NT2/D1 (cell line): ENCODE measurements at regions not wholly inside any gene's neighbourhood (a gene's known extent, or its start where the extent isn't known, plus 50 kb on each side); places are given as distances from the start of the nearest gene placed in this dataset.

ENCODE experiments used
- DNase-seq: peaks from one replicate; pipeline ENCODE4 v3.0.0-alpha.2; 2011; ENCODE audit warnings: low read depth, low spot score
- H3K27me3 ChIP-seq: 2 replicates; pipeline ENCODE4 v1.6.0; 2011; ENCODE audit warnings: mild to moderate bottlenecking; ENCODE audit not compliant: insufficient read length, insufficient read depth
- H3K36me3 ChIP-seq: 2 replicates; pipeline ENCODE4 v1.6.1; 2011; ENCODE audit warnings: mild to moderate bottlenecking, low read length, mixed read lengths; ENCODE audit not compliant: insufficient read depth, insufficient read length
- H3K4me1 ChIP-seq: 2 replicates; pipeline ENCODE4 v1.5.1; 2011; ENCODE audit not compliant: insufficient read depth, insufficient read length
- H3K4me3 ChIP-seq: 2 replicates; pipeline ENCODE4 v1.5.1; 2011; ENCODE audit warnings: low read depth; ENCODE audit not compliant: insufficient read length
- H3K9ac ChIP-seq: 2 replicates; pipeline ENCODE4 v1.6.0; 2011; ENCODE audit warnings: low read depth; ENCODE audit not compliant: insufficient read length
- H3K9me3 ChIP-seq: 2 replicates; pipeline ENCODE4 v1.5.1; 2011; ENCODE audit warnings: mild to moderate bottlenecking, low read length; ENCODE audit not compliant: insufficient read depth
- SUZ12 ChIP-seq: IDR thresholded peaks from 2 replicates; pipeline ENCODE4 v1.6.1; 2011; ENCODE audit not compliant: insufficient read length, insufficient read depth; ENCODE audit errors: extremely low read depth
- YY1 ChIP-seq: IDR thresholded peaks from 2 replicates; pipeline ENCODE4 v1.6.1; 2011; ENCODE audit not compliant: insufficient read length, insufficient read depth
- ZNF274 ChIP-seq: IDR thresholded peaks from 2 replicates; pipeline ENCODE4 v1.6.1; 2011; ENCODE audit warnings: mild to moderate bottlenecking, low read depth, low read length

GRCh38 chr6:159099276-159099675 is 54.5 kb upstream of the TAGAP start:
- H3K27me3 ChIP-seq = no peaks in the 10 kb centered on the region
- H3K9me3 ChIP-seq = no peaks in the 10 kb centered on the region
- no peaks in the 10 kb centered on the region for H3K4me1 ChIP-seq
- H3K9ac ChIP-seq = no peak overlapping the region
- no peak overlapping the region for H3K4me3 ChIP-seq
- no peak for DNase-seq
- TF ChIP-seq YY1 (no peak), ZNF274 (no peak), SUZ12 (no peak)
- H3K36me3 ChIP-seq = no peaks in the 10 kb centered on the region

DNA sequence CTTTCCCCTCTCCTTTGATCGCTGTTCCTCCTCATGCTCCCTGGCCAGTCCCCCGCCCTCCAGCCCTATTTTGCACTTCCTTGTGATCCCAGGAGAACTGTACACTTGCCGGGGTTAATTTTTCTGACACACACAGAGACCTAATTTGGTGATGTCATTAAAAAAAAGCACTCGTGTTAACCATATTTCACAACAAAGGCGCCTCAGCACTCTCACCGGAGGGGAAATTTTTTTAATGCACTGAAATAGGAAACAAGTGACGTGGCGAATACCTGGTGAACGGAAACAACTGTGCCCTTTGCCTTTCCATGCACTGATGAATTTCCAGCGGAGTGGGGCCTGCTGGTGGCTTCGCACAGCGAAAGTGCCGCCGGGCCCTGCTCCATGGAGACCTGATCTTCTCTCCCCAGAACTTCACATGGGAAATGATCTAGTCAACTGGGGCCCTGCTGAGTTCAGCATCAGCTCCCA is 53.9 kb upstream of the TAGAP start:
- Histone ChIP-seq H3K9ac (no peak overlapping the region), H3K4me3 (no peak overlapping the region), H3K27me3 (no peaks in the 10 kb centered on the region), H3K9me3 (no peaks in the 10 kb centered on the region), H3K36me3 (no peaks in the 10 kb centered on the region), H3K4me1 (peaks cover 2% of the 10 kb centered on the region)
- TF ChIP-seq SUZ12 (no peak), ZNF274 (no peak), YY1 (no peak)
- no peak for DNase-seq

DNA sequence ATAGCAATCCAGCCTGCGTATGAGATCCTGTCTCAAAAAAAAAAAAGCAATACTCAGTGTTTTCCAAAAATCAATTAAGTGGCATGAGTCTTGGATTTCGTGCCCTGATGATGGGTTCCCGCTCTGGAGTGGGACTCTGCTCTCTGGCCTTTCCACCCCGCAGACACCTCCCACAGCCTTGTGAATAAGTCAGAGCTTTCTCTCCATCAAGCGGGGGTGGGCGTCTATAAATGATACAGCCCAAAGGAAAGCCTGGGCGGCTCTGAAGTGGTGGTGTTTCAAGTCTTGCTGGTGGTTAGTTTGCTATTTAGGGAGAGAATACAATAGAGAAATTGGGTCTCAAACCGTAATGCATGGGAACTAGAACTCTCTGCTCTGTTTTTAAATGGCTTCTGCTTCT is 52.5 kb upstream of the TAGAP start:
- Histone ChIP-seq H3K36me3 (no peaks in the 10 kb centered on the region), H3K4me1 (peaks cover 2% of the 10 kb centered on the region), H3K9ac (no peak overlapping the region), H3K27me3 (no peaks in the 10 kb centered on the region), H3K4me3 (no peak overlapping the region), H3K9me3 (no peaks in the 10 kb centered on the region)
- no peak for TF ChIP-seq ZNF274
- TF ChIP-seq YY1 = no peak
- no peak for TF ChIP-seq SUZ12
- DNase-seq = no peak

DNA sequence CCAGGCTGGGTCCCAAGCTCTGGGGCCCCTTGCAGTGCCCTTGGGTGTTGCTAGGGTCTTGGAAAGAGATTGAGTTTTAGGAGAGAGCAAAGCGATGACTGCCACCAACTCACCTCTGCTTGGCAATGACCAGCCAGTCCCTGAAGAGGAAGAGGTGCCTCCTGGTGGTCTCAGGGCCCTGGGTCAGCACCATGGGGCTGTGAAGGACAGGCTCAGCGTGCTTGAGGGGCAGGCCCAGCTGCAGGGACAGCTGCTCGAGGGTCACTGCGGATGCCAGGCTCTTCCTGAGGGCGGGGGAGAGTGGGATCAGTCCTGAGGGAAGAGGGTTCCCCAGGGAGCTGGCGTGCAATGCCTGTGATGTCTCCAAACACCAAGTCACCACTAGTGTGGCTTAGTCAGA is 50.8 kb upstream of the TAGAP start:
- Histone ChIP-seq H3K36me3 (no peaks in the 10 kb centered on the region), H3K9ac (no peak overlapping the region), H3K4me1 (peaks cover 2% of the 10 kb centered on the region), H3K4me3 (no peak overlapping the region), H3K9me3 (no peaks in the 10 kb centered on the region), H3K27me3 (no peaks in the 10 kb centered on the region)
- TF ChIP-seq SUZ12 = no peak
- TF ChIP-seq YY1 = no peak
- no peak for TF ChIP-seq ZNF274
- no peak for DNase-seq

DNA sequence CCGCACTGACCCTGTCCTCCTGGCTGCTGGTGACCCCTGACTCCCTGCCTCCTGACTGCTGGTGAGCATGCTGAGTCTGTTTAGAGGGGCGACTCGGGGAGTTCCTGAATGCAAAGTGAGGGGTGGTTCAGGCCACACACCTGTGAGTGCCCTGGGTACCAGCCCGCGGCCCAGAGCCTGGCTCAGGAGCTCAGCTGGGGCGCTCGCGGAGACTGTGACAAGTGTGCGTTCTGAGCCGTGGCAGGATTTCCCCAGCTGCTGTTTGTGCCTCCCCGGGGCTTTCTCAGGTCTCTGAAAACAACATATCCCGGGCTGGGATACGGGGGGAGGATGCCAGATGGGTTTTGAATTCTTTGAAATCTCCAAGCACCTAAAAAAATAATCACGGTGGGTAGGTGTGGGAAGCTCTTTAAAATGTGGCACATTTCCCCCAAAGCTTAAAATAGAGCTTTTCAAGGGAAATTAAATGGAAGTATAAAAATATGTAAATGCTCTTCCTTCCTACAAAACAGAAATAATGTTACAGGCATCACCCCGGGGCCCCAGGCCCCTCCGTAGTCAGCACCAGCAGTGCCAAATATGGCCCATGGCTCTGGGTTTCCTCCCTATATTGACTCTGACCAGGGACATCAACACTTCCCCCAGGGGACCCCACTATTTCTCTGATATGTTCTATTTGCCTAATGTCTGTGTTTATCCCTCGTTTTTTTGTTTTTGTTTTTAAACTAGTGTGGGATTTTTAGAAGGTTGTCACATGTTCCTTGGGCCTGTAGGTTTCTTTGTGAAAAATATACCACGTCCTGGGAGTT is 49.9 kb upstream of the TAGAP start:
- no peak overlapping the region for H3K9ac ChIP-seq
- H3K36me3 ChIP-seq = no peaks in the 10 kb centered on the region
- H3K4me1 ChIP-seq = peaks cover 2% of the 10 kb centered on the region
- no peaks in the 10 kb centered on the region for H3K27me3 ChIP-seq
- no peak for DNase-seq
- no peak overlapping the region for H3K4me3 ChIP-seq
- H3K9me3 ChIP-seq = no peaks in the 10 kb centered on the region
- TF ChIP-seq YY1 = no peak
- TF ChIP-seq ZNF274 = no peak
- no peak for TF ChIP-seq SUZ12
